Stimulated activated CD8-positive, alpha-beta memory T cell treated with anti-CD3 and anti-CD28 coated beads, Interleukin-15, amount 100 ng/mL, for 1 hour (primary cell): ENCODE measurements at regions not wholly inside any gene's neighbourhood (a gene's known extent, or its start where the extent isn't known, plus 50 kb on each side); places are given as distances from the start of the nearest gene placed in this dataset.

ENCODE experiments used
- DNase-seq: peaks from one replicate; pipeline ENCODE4 v3.0.0-alpha.2; 2020; ENCODE audit warnings: low read depth

- no peak for DNase-seq
Measured at GRCh38 chr1:30286988-30287839, 436.2 kb downstream of the MATN1 start.

GRCh38 chr1:30286241-30286987 lies 437.0 kb downstream of the MATN1 start:
- DNase-seq = no peak

GRCh38 chr1:30285501-30285932 lies 437.9 kb downstream of the MATN1 start:
- no peak for DNase-seq

DNA sequence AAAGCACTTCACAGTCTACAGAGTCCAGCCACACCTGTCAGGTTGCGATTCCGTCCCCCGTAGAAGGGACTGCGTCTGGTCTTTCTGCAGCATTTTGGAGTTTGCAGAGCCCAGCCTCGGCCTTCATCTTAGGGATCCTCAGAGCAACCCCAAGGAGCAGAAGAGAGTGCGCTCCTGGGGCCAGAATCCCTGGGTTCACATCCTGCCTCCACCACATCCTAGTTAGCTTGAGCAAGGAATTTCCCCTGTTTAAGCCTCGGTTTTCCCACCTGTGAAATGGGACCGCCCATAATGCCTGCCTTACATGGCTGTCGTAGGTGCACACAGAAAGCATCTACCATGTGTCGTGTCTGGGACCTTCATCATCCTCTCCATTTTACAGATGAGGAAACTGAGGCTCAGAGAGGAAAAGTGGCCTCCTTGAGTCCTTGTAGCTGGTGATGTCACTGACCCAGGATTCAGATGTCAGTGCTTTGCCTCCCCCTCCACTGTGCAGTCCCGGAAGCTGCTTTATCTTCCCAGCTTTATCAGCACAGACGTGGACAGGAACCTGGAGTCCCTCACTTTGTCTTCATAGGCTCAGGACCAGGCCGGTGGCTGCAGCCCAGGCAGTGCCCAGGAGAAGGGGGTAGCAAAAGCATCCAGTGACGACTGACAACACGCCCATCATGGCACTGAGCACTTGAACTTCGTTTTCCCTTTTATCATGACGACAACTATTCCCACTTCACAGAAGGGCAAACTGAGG lies 438.5 kb downstream of the MATN1 start:
- no peak for DNase-seq

DNA sequence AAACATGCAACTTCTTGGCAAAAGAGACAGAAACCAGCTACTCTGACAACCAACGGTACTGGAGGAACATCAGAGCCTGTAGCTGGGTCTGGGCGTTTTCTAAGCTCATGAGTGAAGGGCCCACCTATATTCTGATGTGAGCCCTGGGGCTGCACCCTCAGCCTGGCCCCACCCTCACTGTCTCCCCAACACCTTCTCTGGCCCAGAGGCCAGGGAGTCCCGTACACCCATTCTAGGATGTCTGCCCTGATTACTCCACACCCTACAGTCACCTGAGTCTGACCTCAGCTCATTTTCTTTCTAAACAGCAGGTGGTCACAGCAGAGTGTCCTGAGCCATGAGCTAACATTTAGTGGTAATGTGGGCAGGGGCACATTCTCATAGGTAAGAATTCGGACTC lies 439.2 kb downstream of the MATN1 start:
- DNase-seq = no peak

DNA sequence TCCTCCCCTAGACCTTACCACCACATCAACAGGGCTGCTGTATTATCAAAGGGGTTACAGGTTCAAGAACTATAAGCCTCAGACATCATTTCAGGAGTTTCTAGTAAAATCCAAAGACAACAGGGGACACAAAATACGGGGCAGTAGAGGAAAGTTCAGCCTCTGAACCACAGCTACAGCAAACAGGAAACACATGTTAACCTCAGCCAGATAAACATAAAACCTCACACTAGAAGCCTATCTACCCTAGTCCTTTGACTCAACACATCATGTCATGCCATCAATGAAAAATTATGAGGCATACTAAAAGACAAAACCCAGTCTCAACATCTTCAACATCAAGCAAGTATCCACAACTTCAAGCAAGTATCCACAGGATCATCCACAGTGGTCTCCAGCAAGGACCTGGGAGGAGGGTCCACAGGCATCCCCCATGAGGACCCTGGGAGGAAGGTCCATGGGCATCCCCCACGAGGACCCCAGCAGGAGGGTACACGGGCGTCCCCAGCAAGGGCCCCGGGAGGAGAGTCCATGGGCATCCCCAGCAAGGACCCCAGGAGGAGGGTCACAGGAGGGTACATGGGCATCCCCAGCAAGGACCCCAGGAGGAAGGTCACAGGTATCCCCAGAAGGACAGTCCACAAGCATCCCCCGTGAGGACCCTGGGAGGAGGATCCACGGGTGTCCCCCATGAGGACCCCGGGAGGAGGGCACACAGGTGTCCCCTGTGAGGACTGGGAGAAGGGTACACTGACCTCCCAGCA lies 440.0 kb downstream of the MATN1 start:
- DNase-seq = no peak

DNA sequence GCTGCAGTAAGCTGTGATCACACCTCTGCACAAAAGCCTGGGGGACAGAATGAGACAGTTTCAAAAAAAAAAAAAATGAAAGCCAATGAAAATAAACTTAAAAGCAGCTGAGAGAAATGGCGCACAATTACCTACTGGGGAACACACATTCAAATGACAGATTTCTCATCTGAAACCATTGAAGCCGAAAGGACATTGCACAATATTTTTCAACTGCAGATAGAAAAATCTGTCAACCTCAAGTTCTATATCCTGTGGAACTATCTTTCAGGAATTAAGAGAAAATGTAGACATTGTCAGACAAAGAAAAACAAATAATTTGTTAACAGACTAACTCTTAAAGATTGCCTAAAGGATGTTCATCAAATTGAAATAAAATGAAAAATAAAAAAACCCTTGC lies 442.8 kb downstream of the MATN1 start:
- no peak for DNase-seq

DNA sequence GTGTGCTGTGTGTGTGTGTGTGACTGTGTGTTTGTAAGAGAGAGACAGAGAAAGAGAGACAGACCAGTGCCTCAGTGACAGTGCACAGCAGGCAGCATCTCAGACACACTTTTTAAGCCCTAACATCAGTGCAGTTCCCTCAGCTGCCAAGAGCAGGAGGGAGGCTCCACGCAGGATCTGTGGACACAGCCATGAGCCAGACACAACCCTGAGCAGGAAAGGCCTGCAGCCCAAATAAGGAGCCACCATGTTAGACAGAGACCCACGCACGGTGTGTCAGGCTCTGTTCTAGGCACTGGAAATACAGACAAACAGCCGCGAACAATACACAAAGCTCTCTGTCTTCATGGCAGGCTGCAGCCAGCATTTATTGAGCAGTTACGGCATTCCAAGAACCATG lies 445.5 kb downstream of the MATN1 start:
- no peak for DNase-seq

DNA sequence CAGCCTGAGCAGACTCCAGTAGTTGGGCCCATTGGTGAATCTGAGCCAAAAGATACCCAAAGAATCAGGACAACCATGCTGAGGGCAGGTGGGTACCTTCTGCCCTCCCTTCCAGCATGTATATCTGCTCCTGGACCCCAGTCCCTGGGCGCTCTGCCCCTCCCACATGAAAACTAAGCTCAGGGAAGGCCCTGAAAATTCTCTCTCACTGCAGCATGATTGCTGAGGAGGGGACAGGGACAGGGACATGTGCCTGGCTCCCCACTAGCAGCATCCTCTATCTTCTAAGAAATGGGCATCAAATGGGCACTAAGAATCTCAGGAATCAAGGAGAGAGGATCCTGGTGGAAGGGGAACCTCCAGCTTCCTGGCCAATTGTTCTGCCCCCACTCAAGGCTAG lies 446.0 kb downstream of the MATN1 start:
- DNase-seq = no peak

DNA sequence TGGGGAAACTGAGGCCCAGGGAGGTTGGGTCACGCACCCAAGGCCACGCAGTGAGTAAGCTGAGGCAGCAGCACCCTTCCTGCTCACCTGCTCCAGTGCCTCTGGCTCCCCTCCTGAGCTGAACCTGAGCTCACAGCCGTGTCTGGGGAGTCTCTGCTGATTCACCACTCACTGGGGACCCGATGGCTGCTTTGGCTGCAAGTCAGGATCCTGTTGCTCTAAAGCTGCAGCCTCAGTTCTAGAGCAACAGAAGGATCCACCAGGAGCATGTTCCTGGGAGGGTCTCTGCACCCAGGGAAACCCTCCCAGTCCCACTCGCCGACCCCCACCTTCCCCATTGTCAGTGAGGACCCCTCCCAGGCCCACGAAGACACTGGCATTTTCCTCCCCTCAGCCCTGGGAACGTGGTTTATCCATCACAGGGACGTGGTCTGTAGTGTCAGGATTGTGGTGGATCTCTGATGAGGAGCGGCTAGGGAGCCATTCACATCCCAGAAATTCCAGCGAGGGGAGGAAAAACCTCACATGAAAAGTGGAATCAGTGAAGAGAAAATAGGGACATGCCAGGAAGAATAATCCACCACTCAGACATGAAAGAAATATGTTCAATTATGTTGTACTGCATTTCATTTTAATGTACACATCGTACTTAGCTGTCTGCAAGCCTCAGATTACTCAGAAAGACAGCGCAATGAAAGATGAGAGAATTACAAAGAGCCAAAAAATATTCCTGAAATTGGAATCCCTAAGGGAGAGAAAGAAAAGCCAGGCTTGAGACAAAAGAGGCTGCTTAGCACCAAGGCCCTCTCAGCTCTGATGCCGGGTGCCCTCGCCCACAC lies 447.2 kb downstream of the MATN1 start:
- no peak for DNase-seq

GRCh38 chr1:30274976-30275621 lies 448.3 kb downstream of the MATN1 start:
- DNase-seq = no peak

DNA sequence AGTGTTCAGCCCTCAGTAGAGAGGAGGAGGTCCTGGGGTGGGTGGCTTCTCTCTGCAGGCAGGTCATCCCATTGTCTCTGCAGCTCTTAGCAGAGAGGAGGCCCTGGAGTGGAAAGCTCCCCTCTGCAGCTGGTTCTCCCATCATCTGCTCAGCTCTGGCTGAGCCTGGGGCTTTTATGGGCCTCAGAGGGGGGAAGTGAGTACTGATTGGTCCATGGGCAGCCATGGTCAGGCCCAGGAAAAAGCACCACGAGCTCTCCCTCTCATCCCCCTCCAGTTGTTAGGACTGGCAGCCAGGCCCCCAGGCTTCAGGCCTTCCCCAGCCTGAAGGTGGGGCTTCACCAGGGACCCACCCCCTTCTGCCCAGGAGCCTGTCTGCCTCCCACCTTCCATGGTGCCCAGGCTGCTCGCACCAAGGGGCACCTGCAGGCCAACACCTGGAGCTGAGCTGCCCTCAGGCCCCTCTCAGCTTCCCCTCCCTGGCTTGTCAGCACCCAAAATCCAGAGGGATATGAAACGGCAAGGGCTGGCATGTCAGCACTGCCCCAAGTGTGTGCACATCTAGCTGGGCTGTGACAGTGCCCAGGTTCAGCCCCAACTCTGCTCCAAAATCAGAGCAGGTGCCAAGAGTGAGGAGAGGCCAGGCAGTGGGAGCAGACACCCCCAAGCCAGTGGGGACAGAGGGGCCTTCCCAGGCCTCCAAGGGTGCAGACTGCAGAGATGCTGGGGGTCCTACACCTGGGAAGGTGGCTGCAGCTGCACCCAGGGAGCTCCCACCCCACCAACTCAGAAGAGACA lies 449.0 kb downstream of the MATN1 start:
- DNase-seq = no peak

GRCh38 chr1:30273456-30273855 lies 449.9 kb downstream of the MATN1 start:
- DNase-seq = no peak

GRCh38 chr1:30273021-30273325 lies 450.4 kb downstream of the MATN1 start:
- no peak for DNase-seq

DNA sequence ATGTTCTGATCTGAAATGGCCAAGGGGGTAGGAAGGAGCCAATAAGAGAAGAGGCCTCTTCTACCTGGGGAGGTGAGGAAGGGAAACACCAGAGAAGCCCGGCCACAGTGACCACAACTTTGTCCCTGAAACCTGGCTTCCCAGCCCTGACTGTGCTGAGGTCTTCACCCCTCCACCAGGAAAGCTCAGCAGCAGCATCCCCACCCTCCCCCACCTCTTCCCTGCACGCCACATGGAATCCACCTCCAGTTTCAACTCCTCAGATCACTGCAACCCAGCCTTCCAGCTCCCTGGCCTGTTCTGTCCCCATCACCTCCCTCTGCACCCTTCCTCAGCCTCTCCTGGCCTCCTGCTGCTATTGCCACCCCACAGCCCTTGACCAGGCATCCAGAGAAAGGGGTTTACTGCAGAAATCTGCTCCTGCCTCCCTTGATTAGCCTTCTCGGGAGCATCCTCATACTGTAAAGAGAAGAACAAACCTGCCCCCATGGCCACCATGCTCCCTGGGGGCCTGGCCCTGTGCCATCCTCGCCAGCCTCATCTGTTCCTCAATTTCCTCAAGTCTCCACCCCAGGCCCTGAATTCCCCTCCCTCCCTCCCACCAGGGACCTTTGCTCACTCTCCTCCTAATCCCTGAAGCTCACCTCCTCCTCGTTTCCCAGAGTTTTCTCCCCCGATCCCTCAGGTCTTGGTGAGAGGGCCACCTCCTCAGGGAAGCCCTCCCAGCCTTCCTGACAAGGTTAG lies 450.9 kb downstream of the MATN1 start:
- no peak for DNase-seq

DNA sequence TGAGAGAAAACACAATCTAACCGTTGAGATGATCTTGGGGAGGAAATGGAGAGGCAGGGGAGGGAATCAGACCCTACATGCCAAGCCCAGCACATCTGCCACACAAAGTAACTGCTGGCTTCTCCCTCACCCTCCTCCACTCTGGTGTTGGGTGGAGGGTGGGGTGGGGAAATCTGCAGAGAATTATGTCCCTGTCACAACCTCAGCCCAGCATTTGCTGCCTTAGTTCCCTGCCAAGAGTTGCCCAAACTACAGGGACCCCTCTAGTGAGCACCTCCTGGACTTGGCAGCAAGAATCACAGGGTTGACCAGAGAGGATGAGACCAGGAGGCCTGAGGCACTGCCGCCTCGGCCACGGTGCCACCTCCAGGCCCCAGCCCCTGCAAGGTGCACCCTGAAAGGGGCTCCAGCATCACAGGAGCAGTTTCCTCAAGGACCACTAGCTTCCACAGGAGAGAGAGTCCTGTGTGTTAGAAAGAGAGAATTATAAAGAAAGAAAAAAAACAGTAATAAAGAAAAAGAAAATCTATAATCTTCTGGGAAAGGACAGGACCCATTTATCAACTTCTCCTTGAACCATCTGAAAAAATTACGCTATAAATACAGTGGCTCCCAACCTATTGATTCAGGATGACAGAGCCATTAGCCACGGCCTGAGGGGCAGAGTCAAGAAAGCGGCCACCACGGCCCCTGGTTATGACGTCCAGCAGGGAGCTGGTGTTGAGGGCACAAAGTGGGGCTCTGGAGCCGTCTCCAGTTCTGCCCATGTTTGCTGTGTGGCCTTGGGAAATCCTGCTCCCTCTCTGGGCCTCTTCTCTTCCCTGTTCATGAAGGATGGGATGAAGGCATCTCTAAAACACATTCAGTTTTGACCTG lies 451.7 kb downstream of the MATN1 start:
- no peak for DNase-seq

- no peak for DNase-seq
Measured at GRCh38 chr1:30270461-30270860, 452.9 kb downstream of the MATN1 start.
